ENCODE measurements at regions not wholly inside any gene's neighbourhood (a gene's known extent, or its start where the extent isn't known, plus 50 kb on each side); places are given as distances from the start of the nearest gene placed in this dataset.

GRCh38 chr6:112822769-112823168 is 475.6 kb downstream of the RFPL4B start:
- no peaks in the 10 kb centered on the region for H3K4me1 ChIP-seq
- intact Hi-C loops (cut with DNase I; ENCODE audit: low total_unique reads): no loop called here
- no peak for DNase-seq (ENCODE audit: low spot score in 2 of 2)
- no peak overlapping the region for H3K4me3 ChIP-seq
- H3K27me3 ChIP-seq: no peaks in the 10 kb centered on the region
- TF ChIP-seq CTCF (IDR thresholded peaks at IDR 0.05) (no peak), POLR2AphosphoS5 (IDR thresholded peaks at IDR 0.05) (no peak), POLR2A (IDR thresholded peaks at IDR 0.05) (no peak)
- no peaks in the 10 kb centered on the region for H3K9me3 ChIP-seq
- H3K27ac ChIP-seq: no peak overlapping the region
- H3K36me3 ChIP-seq: no peaks in the 10 kb centered on the region

GRCh38 chr6:112827793-112828192 is 480.7 kb downstream of the RFPL4B start:
- Histone ChIP-seq H3K9me3 (no peaks in the 10 kb centered on the region), H3K27ac (no peak overlapping the region), H3K36me3 (no peaks in the 10 kb centered on the region), H3K4me3 (no peak overlapping the region), H3K27me3 (no peaks in the 10 kb centered on the region), H3K4me1 (no peaks in the 10 kb centered on the region)
- no peak for DNase-seq (ENCODE audit: low spot score in 2 of 2)
- intact Hi-C loops (cut with DNase I; ENCODE audit: low total_unique reads): no loop called here
- TF ChIP-seq CTCF (IDR thresholded peaks at IDR 0.05): no peak
- no peak for TF ChIP-seq POLR2A (IDR thresholded peaks at IDR 0.05)
- TF ChIP-seq POLR2AphosphoS5 (IDR thresholded peaks at IDR 0.05): no peak

- H3K4me3 ChIP-seq: no peak overlapping the region
- no peak for TF ChIP-seq POLR2A (IDR thresholded peaks at IDR 0.05)
- TF ChIP-seq CTCF (IDR thresholded peaks at IDR 0.05): no peak
- no peak for TF ChIP-seq POLR2AphosphoS5 (IDR thresholded peaks at IDR 0.05)
- H3K9me3 ChIP-seq: no peaks in the 10 kb centered on the region
- no peak overlapping the region for H3K27ac ChIP-seq
- intact Hi-C loops (cut with DNase I; ENCODE audit: low total_unique reads): no loop called here
- no peaks in the 10 kb centered on the region for H3K36me3 ChIP-seq
- H3K27me3 ChIP-seq: no peaks in the 10 kb centered on the region
- DNase-seq (ENCODE audit: low spot score in 2 of 2): no peak
- no peaks in the 10 kb centered on the region for H3K4me1 ChIP-seq
Observed at GRCh38 chr6:112831022-112831421, 483.9 kb downstream of the RFPL4B start.

GRCh38 chr6:112833581-112834131 is 486.5 kb downstream of the RFPL4B start:
- Histone ChIP-seq H3K4me1 (no peaks in the 10 kb centered on the region), H3K36me3 (no peaks in the 10 kb centered on the region), H3K9me3 (no peaks in the 10 kb centered on the region), H3K27me3 (no peaks in the 10 kb centered on the region), H3K27ac (no peak overlapping the region), H3K4me3 (no peak overlapping the region)
- TF ChIP-seq POLR2A (IDR thresholded peaks at IDR 0.05) (no peak), CTCF (IDR thresholded peaks at IDR 0.05) (no peak), POLR2AphosphoS5 (IDR thresholded peaks at IDR 0.05) (no peak)
- DNase-seq (ENCODE audit: low spot score in 2 of 2): no peak
- intact Hi-C loops (cut with DNase I; ENCODE audit: low total_unique reads): no loop called here

GRCh38 chr6:112835078-112835477 is 487.9 kb downstream of the RFPL4B start:
- DNase-seq (ENCODE audit: low spot score in 2 of 2): no peak
- H3K4me3 ChIP-seq: no peak overlapping the region
- H3K27me3 ChIP-seq: no peaks in the 10 kb centered on the region
- H3K4me1 ChIP-seq: no peaks in the 10 kb centered on the region
- H3K9me3 ChIP-seq: no peaks in the 10 kb centered on the region
- TF ChIP-seq POLR2AphosphoS5 (IDR thresholded peaks at IDR 0.05) (no peak), POLR2A (IDR thresholded peaks at IDR 0.05) (no peak)
- intact Hi-C loops (cut with DNase I; ENCODE audit: low total_unique reads): no loop called here
- no peaks in the 10 kb centered on the region for H3K36me3 ChIP-seq
- no peak overlapping the region for H3K27ac ChIP-seq

GRCh38 chr6:112839525-112839961 is 492.4 kb downstream of the RFPL4B start:
- no peaks in the 10 kb centered on the region for H3K9me3 ChIP-seq
- H3K4me3 ChIP-seq: no peak overlapping the region
- no peaks in the 10 kb centered on the region for H3K4me1 ChIP-seq
- TF ChIP-seq POLR2A (IDR thresholded peaks at IDR 0.05): no peak
- TF ChIP-seq CTCF (IDR thresholded peaks at IDR 0.05): no peak
- no peak for TF ChIP-seq POLR2AphosphoS5 (IDR thresholded peaks at IDR 0.05)
- intact Hi-C loops (cut with DNase I; ENCODE audit: low total_unique reads): no loop called here
- DNase-seq (ENCODE audit: low spot score in 2 of 2): no peak
- no peak overlapping the region for H3K27ac ChIP-seq
- no peaks in the 10 kb centered on the region for H3K36me3 ChIP-seq
- no peaks in the 10 kb centered on the region for H3K27me3 ChIP-seq
